Mesodermal cell (in vitro differentiated cells): ENCODE measurements at regions not wholly inside any gene's neighbourhood (a gene's known extent, or its start where the extent isn't known, plus 50 kb on each side); places are given as distances from the start of the nearest gene placed in this dataset.

Experiments used
- H3K27ac ChIP-seq: 2 replicates; pipeline ENCODE4 v1.7.0; 2013; ENCODE audit warnings: mild to moderate bottlenecking, low read depth, low read length, moderate library complexity; ENCODE audit not compliant: severe bottlenecking
- H3K36me3 ChIP-seq: 2 replicates; pipeline ENCODE4 v1.7.1; 2013; ENCODE audit warnings: mild to moderate bottlenecking, low read length, moderate library complexity; ENCODE audit not compliant: control insufficient read depth, insufficient read depth
- H3K4me1 ChIP-seq: one replicate; pipeline ENCODE4 v1.7.1; 2013; ENCODE audit warnings: mild to moderate bottlenecking, low read length; ENCODE audit not compliant: insufficient read depth, control insufficient read depth, poor library complexity, severe bottlenecking
- H3K4me3 ChIP-seq: 2 replicates; pipeline ENCODE4 v1.7.0; 2013; ENCODE audit warnings: low read length, control low read depth, mild to moderate bottlenecking; ENCODE audit not compliant: insufficient read depth, poor library complexity, severe bottlenecking; ENCODE audit errors: extremely low read depth
- H3K9me3 ChIP-seq: 2 replicates; pipeline ENCODE4 v1.7.1; 2013; ENCODE audit warnings: mild to moderate bottlenecking, low read length, moderate library complexity; ENCODE audit not compliant: control insufficient read depth
- WGBS, 2 experiments: methylation state at CpG; one replicate each; pipeline ENCODE4 v1.1.5; 2013; ENCODE audit warnings: missing lambda C conversion rate in 2 of 2; ENCODE audit not compliant: insufficient coverage in 2 of 2; 5-methylcytosine and 5-hydroxymethylcytosine counted together

DNA sequence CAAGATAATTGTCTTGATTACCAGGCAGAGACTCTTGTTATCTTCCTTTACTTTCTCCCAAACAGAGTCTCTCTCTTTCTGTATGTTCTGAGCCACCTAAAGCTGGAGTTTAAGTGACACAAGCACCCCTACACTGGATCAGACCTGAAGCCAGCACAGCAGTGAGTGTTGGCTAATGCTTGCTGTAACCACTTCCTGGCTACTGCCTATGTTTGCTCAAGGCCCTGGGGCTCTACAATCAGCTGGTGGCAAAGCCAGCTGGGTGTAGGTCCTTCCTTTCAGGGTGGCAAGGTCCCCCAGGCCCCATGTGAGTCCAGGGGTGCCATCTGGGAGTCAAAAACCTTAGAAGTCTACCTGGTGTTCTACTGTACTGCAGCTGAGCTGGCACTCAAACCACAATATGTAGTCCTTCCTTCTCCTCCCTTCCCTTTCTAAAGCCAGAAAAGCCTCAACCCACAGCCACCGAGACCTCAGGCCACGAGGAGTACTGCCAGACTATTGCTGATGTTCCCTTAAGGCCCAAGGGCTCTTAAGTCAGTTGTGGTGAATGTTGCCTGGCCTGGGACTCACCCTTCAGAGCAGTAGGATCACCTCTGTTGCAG is 416.3 kb downstream of the ADRA2A start:
- H3K36me3 ChIP-seq: no peaks in the 10 kb centered on the region
- H3K4me3 ChIP-seq: no peak overlapping the region
- no CpG with 5 or more reads among the region's 2 CpGs for WGBS, 2 experiments
- peaks cover 14% of the 10 kb centered on the region for H3K9me3 ChIP-seq
- no peak overlapping the region for H3K27ac ChIP-seq
- H3K4me1 ChIP-seq: no peaks in the 10 kb centered on the region

DNA sequence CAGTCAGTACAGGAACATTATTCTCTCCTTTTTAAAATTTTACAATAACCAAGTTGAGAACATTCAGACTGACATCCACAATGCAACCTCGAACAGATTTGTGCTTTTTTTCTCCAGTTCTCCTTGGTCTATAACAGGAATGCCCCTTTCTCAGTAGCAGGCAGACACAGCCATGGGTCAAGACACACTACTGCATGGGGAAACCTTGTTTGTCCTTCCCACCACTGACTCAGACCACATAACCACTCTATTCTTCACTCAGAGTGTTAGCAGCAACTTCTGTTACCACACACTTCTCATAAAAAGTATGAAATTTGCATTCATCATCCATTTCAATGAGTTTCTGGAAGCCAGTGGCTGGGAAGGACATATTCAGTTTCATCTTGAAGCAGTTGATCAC is 421.7 kb downstream of the ADRA2A start:
- WGBS, 2 experiments: 38 to 100% methylated on average over 1 of the region's 1 CpG
- H3K9me3 ChIP-seq: no peaks in the 10 kb centered on the region
- H3K4me3 ChIP-seq: no peak overlapping the region
- no peak overlapping the region for H3K27ac ChIP-seq
- no peaks in the 10 kb centered on the region for H3K4me1 ChIP-seq
- no peaks in the 10 kb centered on the region for H3K36me3 ChIP-seq

- Histone ChIP-seq H3K9me3 (peaks cover 3% of the 10 kb centered on the region), H3K36me3 (no peaks in the 10 kb centered on the region), H3K4me3 (no peak overlapping the region), H3K4me1 (no peaks in the 10 kb centered on the region), H3K27ac (no peak overlapping the region)
Measured at GRCh38 chr10:111504376-111504775, 427.5 kb downstream of the ADRA2A start.

DNA sequence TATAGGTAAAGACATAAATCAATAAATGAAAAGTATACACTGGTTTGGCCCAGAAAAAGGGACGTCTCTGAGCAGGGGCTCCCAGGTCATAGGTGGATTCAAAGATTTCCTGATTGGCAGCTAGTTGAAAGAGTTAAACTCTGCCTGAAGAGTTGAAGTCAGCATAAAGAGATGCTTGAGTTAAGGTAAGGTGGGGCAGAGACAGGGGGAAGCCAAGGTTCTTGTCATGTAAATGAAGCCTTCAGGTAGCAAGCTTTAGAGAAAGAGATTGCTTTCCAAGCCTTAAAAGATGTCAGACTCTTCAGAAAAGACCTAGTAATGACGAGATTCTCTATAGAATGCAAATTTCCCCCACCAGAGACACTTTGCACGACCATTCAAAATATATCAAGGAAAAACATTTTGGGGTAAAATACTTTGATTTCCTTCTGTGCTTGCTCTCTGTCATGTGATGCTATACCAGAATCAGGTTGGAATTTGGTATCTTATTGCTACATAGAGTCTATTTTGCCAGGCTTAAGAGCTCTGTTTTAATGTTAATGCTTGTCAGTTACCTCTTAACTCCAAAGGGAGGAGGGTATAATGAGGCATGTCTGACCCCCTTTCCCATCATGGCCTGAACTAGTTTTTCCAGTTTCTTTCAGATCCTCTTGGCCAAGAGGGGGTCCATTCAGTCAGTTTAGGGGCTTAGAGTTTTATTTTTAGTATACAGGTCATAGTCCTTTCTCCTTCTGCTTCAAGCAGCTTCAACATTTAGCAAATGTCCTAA is 429.6 kb downstream of the ADRA2A start:
- Histone ChIP-seq H3K4me1 (no peaks in the 10 kb centered on the region), H3K36me3 (no peaks in the 10 kb centered on the region), H3K4me3 (no peak overlapping the region), H3K27ac (no peak overlapping the region), H3K9me3 (peaks cover 3% of the 10 kb centered on the region)
- WGBS, 2 experiments: 60 to 67% methylated on average over 1 of the region's 3 CpGs

GRCh38 chr10:111511751-111512150 is 434.9 kb downstream of the ADRA2A start:
- no peaks in the 10 kb centered on the region for H3K9me3 ChIP-seq
- H3K27ac ChIP-seq: no peak overlapping the region
- 57 to 86% methylated on average over 1 of the region's 1 CpG for WGBS, 2 experiments
- no peak overlapping the region for H3K4me3 ChIP-seq
- no peaks in the 10 kb centered on the region for H3K36me3 ChIP-seq
- no peaks in the 10 kb centered on the region for H3K4me1 ChIP-seq

- Histone ChIP-seq H3K4me1 (no peaks in the 10 kb centered on the region), H3K36me3 (no peaks in the 10 kb centered on the region), H3K9me3 (no peaks in the 10 kb centered on the region), H3K4me3 (no peak overlapping the region), H3K27ac (no peak overlapping the region)
- WGBS, 2 experiments: 76 to 80% methylated on average over 1 to 4 of the region's 4 CpGs
Measured at GRCh38 chr10:111515264-111515663, 438.4 kb downstream of the ADRA2A start.

DNA sequence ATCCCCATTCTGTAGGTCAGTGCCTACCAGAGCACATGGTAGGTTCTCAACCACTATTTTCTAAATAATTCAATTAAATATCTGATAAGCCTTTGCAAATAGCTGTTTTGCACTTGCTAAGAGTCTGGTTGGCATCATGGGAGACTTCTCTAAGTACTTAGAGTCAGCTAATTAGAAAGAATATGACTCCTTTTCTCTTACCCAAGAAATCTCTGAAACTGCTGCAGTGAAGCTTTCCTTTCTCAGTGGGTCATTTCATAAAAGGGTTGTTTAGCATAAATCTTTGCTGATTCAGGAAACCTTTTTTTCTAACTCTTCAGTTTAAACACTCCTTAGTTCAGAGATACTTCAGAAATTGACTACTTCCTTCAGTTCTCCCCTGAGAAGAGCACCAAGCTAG is 438.9 kb downstream of the ADRA2A start:
- Histone ChIP-seq H3K27ac (no peak overlapping the region), H3K4me3 (no peak overlapping the region), H3K9me3 (no peaks in the 10 kb centered on the region), H3K36me3 (no peaks in the 10 kb centered on the region), H3K4me1 (no peaks in the 10 kb centered on the region)

- Histone ChIP-seq H3K36me3 (no peaks in the 10 kb centered on the region), H3K4me1 (no peaks in the 10 kb centered on the region), H3K4me3 (no peak overlapping the region), H3K27ac (no peak overlapping the region), H3K9me3 (no peaks in the 10 kb centered on the region)
Measured at GRCh38 chr10:111516144-111516543, 439.3 kb downstream of the ADRA2A start.

DNA sequence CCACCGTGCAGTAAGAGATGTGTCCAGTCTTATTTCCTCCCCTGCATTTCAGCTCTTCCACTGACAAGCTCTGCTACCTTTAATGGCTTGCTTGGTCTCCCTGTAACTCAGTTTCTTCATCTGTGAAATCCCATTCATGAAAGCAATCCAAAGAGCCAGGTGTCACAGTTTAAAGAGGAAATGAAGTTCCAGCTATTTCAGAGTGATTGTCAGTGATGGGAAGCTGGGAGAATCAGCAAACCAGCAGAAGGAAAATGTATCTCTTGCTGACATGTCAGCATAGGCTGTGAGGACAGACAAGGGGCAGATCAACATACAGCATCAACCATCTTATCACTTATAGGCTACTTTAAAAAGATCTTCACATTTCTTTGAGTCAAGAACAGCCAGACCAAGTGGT is 445.3 kb downstream of the ADRA2A start:
- no peaks in the 10 kb centered on the region for H3K4me1 ChIP-seq
- WGBS, 2 experiments: 60 to 83% methylated on average over 1 of the region's 1 CpG
- no peak overlapping the region for H3K27ac ChIP-seq
- no peak overlapping the region for H3K4me3 ChIP-seq
- no peaks in the 10 kb centered on the region for H3K9me3 ChIP-seq
- H3K36me3 ChIP-seq: no peaks in the 10 kb centered on the region

DNA sequence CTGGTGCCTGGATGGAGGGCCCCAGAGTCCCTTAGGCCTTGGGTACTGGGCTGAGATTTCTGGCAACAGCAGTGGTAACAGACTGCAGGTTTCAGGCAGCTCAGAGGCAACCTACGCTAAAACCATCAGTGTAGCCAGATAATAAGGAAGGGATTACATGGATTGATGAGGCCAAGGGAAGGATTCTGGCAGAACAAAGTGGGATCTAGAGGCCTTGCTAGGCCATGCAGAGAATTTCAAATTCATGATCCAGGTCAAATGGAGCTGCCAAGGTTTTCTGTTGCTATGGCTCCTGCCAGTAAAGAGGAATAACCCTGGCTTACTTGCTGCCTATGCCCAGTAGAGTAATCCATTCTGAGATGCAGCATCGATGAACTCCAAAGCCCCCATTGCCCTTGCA is 445.7 kb downstream of the ADRA2A start:
- no peak overlapping the region for H3K4me3 ChIP-seq
- no peaks in the 10 kb centered on the region for H3K4me1 ChIP-seq
- H3K27ac ChIP-seq: no peak overlapping the region
- WGBS, 2 experiments: 83 to 85% methylated on average over 2 of the region's 2 CpGs
- H3K9me3 ChIP-seq: no peaks in the 10 kb centered on the region
- H3K36me3 ChIP-seq: no peaks in the 10 kb centered on the region

- no peaks in the 10 kb centered on the region for H3K9me3 ChIP-seq
- H3K4me1 ChIP-seq: no peaks in the 10 kb centered on the region
- H3K36me3 ChIP-seq: no peaks in the 10 kb centered on the region
- no peak overlapping the region for H3K4me3 ChIP-seq
- 73 to 90% methylated on average over 2 of the region's 2 CpGs for WGBS, 2 experiments
- H3K27ac ChIP-seq: no peak overlapping the region
Measured at GRCh38 chr10:111523016-111523415, 446.2 kb downstream of the ADRA2A start.
